ENCODE measurements at regions not wholly inside any gene's neighbourhood (a gene's known extent, or its start where the extent isn't known, plus 50 kb on each side); places are given as distances from the start of the nearest gene placed in this dataset.

DNA sequence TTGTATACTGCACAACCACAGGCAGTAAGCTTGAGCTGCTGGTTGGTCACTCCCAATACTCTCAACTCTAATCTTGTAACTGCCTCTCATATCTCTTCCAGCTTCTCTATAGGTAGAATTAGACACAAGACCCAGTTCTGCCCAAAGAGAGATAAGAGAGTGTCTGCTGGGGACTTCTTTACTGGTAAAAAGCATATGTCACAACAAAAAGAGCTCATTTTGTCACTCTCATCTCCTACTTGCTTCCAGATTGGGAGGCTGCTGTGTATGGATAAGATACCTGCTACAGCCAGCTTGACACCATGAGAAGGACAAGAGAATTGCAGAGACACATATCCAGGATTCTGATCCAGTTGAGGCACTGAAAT, 165.2 kb downstream of the PTH2R start:
- TF ChIP-seq CTCF (IDR thresholded peaks at IDR 0.05; ENCODE audit: low read depth, low read length, poor library complexity, severe bottlenecking): no peak
- no peak for TF ChIP-seq EZH2phosphoT487 (IDR thresholded peaks at IDR 0.05; ENCODE audit: borderline replicate concordance, low read length)
